NT2/D1 (cell line): ENCODE measurements at regions not wholly inside any gene's neighbourhood (a gene's known extent, or its start where the extent isn't known, plus 50 kb on each side); places are given as distances from the start of the nearest gene placed in this dataset.

ENCODE experiments used
- YY1 ChIP-seq: IDR thresholded peaks from 2 replicates; pipeline ENCODE4 v1.6.1; 2011; ENCODE audit not compliant: insufficient read length, insufficient read depth
- ZNF274 ChIP-seq: IDR thresholded peaks from 2 replicates; pipeline ENCODE4 v1.6.1; 2011; ENCODE audit warnings: mild to moderate bottlenecking, low read depth, low read length

- TF ChIP-seq YY1 (no peak), ZNF274 (no peak)
Measured at GRCh38 chr7:410395-410910, 109.2 kb downstream of the PDGFA start.
